SK-MEL-5 (cell line): ENCODE measurements at regions not wholly inside any gene's neighbourhood (a gene's known extent, or its start where the extent isn't known, plus 50 kb on each side); places are given as distances from the start of the nearest gene placed in this dataset.
A peak's percentile ranks its signal among the peaks of the same experiment; 100 is the strongest.
"Not testable (repeated sequence)": the region's sequence is repeated elsewhere in the genome, so short reads cannot be mapped to it uniquely, and the experiment has no call there.

Experiments used
- DNase-seq: peaks from one replicate; pipeline ENCODE4 v3.0.0-alpha.2; 2016; ENCODE audit warnings: low read depth, low spot score
- in situ Hi-C: cut with HindIII; loops from 2 replicates; pipeline ENCODE4 v1.10.0; 2016; ENCODE audit warnings: low sequenced_read_pairs, high pct_unique_total_duplicates, low pct_unique_long_range_greater_than_20kb

DNA sequence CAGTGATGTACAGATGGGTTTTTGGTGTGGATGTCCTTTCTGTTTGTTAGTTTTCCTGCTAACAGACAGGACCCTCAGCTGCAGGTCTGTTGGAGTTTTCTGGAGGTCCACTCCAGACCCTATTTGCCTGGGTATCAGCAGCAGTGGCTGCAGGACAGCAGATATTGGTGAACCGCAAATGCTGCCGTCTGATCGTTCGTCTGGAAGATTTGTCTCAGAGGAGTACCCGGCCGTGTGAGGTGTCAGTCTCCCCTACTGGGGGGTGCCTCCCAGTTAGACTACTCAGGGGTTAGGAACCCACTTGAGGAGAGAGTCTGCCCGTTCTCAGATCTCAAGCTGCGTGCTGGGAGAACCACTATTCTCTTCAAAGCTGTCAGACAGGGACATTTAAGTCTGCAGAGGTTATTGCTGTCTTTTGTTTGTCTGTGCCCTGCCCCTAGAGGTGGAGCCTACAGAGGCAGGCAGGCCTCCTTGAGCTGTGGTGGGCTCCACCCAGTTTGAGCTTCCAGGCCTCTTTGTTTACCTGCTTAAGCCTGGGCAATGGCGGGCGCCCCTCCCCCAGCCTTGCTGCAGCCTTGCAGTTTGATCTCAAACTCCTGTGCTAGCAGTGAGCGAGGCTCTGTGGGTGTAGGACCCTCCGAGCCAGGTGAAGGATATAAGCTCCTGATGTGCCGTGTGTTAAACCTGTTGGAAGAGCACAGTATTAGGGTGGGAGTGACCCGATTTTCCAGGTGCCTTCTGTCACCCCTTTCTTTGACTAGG is 66.3 kb upstream of the PAM start:
- in situ Hi-C loops, DNase-seq: not testable (repeated sequence)

- in situ Hi-C loops: no loop called here
- no peak for DNase-seq
Observed at GRCh38 chr5:102690910-102691309, 64.2 kb upstream of the PAM start.

DNA sequence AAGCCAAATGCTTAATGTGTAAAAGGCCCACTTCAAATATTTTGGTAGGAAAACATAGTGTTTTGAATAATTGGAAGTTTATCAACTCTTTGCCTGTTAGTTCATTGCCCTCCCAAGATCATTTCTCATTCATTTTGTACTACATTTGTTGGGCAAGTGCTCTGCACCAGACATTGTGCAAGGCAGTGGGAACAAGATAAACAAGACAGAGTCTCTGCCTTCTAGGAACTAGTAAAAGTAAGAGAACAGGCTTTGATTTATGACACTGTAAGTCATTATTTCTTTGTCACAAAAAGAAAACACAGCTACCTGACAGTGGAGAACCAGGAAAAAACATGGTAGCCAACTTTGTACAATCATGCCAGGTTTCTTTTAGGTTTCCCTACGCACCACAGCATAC is 63.7 kb upstream of the PAM start:
- DNase-seq: no peak
- in situ Hi-C loops: no loop called here

DNA sequence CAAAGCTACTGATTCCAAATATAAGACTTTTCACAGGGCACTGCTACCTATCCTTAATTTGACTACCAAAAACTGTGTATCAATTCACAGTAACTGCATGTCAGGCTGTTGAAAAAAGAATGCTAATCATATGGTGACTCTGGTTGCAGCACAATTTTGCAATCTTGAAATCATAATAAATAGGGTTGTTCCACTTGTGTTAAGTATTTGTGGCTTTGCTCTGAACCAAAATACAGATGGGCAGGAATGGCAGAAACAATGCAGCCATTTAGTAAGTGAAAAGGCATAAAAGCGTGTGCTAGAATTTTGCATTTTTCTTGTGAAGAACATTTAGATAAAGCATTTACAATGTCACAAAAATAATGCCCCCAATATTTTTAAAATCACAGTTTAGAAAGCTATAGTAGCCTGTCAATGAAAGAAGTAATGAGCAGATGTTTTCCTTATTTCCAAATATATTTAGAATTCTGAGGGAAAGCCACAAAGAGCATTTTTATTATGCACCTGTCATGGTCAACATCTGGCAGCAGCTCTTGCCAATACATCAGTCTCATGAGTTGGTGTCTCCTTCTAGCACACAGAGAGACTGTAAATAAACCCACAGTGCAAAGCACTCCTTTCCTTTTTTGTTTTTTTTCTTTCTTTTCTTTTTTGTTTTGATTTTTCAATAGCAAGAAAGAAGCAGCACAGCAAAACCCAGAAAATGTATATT is 54.8 kb upstream of the PAM start:
- peak; percentile 12 for DNase-seq
- in situ Hi-C loops: no loop called here

GRCh38 chr5:102700916-102701315 is 54.2 kb upstream of the PAM start:
- in situ Hi-C loops: no loop called here
- DNase-seq: no peak

DNA sequence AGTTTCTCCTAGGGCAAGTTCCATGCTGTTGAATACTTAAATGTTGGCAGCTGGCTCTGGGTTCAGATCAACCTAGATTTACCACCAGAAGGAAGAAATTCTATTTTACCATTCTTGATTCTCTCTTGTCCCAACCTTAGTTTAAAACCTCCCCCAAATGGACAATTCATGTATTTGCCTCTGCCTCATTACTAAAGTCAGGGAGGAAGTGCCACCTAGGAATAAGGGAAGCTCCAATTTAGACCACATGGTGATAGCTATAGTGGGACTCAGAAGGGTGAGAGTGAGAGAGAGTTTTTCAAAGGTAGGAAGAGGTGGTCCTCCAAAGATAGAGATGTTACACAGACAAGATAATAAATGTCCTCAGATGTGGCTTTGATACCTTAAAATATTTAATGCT is 53.4 kb upstream of the PAM start:
- no peak for DNase-seq
- in situ Hi-C loops: no loop called here
